ENCODE measurements at regions not wholly inside any gene's neighbourhood (a gene's known extent, or its start where the extent isn't known, plus 50 kb on each side); places are given as distances from the start of the nearest gene placed in this dataset.
A peak's percentile ranks its signal among the peaks of the same experiment; 100 is the strongest.

GRCh38 chr2:241947004-241947350, 77.4 kb downstream of the RTP5 start:
- TF ChIP-seq TEAD4 (IDR thresholded peaks at IDR 0.05) = no peak
- TF ChIP-seq RAD21 (IDR thresholded peaks at IDR 0.05; ENCODE audit: low read depth) = no peak
- TF ChIP-seq FOXM1 (IDR thresholded peaks at IDR 0.05; ENCODE audit: borderline replicate concordance, low read depth) = no peak
- no peak for TF ChIP-seq ZBTB7A (IDR thresholded peaks at IDR 0.05; ENCODE audit: low read depth)
- no peak for TF ChIP-seq CREB1 (IDR thresholded peaks at IDR 0.05; ENCODE audit: low read depth)
- no peak for TF ChIP-seq EP300 (IDR thresholded peaks at IDR 0.05; ENCODE audit: borderline replicate concordance)
- TF ChIP-seq, protein P1, sequence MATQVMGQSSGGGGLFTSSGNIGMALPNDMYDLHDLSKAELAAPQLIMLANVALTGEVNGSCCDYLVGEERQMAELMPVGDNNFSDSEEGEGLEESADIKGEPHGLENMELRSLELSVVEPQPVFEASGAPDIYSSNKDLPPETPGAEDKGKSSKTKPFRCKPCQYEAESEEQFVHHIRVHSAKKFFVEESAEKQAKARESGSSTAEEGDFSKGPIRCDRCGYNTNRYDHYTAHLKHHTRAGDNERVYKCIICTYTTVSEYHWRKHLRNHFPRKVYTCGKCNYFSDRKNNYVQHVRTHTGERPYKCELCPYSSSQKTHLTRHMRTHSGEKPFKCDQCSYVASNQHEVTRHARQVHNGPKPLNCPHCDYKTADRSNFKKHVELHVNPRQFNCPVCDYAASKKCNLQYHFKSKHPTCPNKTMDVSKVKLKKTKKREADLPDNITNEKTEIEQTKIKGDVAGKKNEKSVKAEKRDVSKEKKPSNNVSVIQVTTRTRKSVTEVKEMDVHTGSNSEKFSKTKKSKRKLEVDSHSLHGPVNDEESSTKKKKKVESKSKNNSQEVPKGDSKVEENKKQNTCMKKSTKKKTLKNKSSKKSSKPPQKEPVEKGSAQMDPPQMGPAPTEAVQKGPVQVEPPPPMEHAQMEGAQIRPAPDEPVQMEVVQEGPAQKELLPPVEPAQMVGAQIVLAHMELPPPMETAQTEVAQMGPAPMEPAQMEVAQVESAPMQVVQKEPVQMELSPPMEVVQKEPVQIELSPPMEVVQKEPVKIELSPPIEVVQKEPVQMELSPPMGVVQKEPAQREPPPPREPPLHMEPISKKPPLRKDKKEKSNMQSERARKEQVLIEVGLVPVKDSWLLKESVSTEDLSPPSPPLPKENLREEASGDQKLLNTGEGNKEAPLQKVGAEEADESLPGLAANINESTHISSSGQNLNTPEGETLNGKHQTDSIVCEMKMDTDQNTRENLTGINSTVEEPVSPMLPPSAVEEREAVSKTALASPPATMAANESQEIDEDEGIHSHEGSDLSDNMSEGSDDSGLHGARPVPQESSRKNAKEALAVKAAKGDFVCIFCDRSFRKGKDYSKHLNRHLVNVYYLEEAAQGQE (IDR thresholded peaks at IDR 0.05; ENCODE audit: low read depth) = no peak
- TF ChIP-seq EGR1 (IDR thresholded peaks at IDR 0.05) = no peak
- no peak for TF ChIP-seq TAF1 (IDR thresholded peaks at IDR 0.05; ENCODE audit: low read depth)
- TF ChIP-seq MAX (IDR thresholded peaks at IDR 0.05) = 0 out of 2 replicates have a peak, but pooled peaks have one; percentile 45

All from Ishikawa (cell line).